ENCODE measurements at regions not wholly inside any gene's neighbourhood (a gene's known extent, or its start where the extent isn't known, plus 50 kb on each side); places are given as distances from the start of the nearest gene placed in this dataset.
"Not testable (repeated sequence)": the region's sequence is repeated elsewhere in the genome, so short reads cannot be mapped to it uniquely, and the experiment has no call there.

DNA sequence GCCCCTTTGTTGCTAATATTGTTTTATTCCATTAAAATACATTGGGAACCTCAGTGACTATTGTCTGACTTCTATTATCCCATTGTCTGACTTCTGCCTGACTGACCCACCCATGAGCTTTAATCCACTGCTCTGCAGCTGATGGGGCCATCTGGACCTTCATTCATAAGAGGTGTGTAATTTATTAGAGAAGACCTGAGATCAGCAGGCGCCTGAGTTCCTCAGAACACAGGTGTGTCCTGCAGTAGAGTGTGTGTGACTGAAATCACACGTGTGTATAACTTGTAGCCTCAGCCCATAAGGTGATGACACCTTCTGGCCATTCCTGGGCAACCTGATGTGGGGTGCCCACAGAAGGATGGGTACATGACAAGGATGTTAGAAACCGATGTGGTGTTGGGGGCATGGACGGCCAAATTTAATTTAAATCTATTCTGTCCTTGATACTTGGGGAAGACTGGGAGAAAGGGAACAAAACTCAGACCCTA, 821.0 kb downstream of the TMEM121 start:
- WGBS (ENCODE audit: extremely low coverage, insufficient coverage, insufficient read length): no CpG with 5 or more reads among the region's 4 CpGs
- Histone ChIP-seq H3K4me3 (ENCODE audit: low read depth, low read length) (no peak overlapping the region), H2AFZ (ENCODE audit: insufficient read depth, low read length, poor library complexity) (no peak overlapping the region)

GRCh38 chr14:106347890-106348755, 821.7 kb downstream of the TMEM121 start:
- H3K4ac ChIP-seq (ENCODE audit: low read depth, low read length): no peak overlapping the region
- H4K12ac ChIP-seq (ENCODE audit: low read depth, low read length): no peak overlapping the region
- H3K27me3 ChIP-seq (ENCODE audit: insufficient read depth, low read length): no peaks in the 10 kb centered on the region
- H3K23ac ChIP-seq (ENCODE audit: low read length): no peak overlapping the region
- H2AFZ ChIP-seq (ENCODE audit: insufficient read depth, low read length, poor library complexity): no peak overlapping the region
- H3K79me1 ChIP-seq (ENCODE audit: low read length): no peaks in the 10 kb centered on the region
- no CpG with 5 or more reads among the region's 8 CpGs for WGBS (ENCODE audit: extremely low coverage, insufficient coverage, insufficient read length)
- no peaks in the 10 kb centered on the region for H3K9me3 ChIP-seq (ENCODE audit: insufficient read depth, low read depth, low read length)
- no peaks in the 10 kb centered on the region for H3K4me1 ChIP-seq (ENCODE audit: control insufficient read depth in 1 of 2, insufficient read depth in 2 of 2, low read length in 2 of 2)
- H2BK12ac ChIP-seq (ENCODE audit: low read length): no peak overlapping the region
- no peaks in the 10 kb centered on the region for H3K79me2 ChIP-seq (ENCODE audit: control insufficient read depth, insufficient read depth, low read length, poor library complexity)
- no peak overlapping the region for H3K27ac ChIP-seq (ENCODE audit: low read depth, low read length)
- H3K4me3 ChIP-seq (ENCODE audit: low read depth, low read length): no peak overlapping the region
- no peak overlapping the region for H2BK5ac ChIP-seq (ENCODE audit: low read depth, low read length, poor library complexity)
- H2AK5ac ChIP-seq (ENCODE audit: low read length): no peak overlapping the region
- no peak for DNase-seq
- H3K14ac ChIP-seq (ENCODE audit: low read length): no peak overlapping the region
- H3K9ac ChIP-seq (ENCODE audit: low read length): no peak overlapping the region
- no peak overlapping the region for H4K8ac ChIP-seq (ENCODE audit: low read depth, low read length)
- no peak overlapping the region for H3K4me2 ChIP-seq (ENCODE audit: low read length)
- no peak overlapping the region for H2BK120ac ChIP-seq (ENCODE audit: insufficient read depth, low read length, poor library complexity)
- H3K18ac ChIP-seq (ENCODE audit: low read length): no peak overlapping the region
- H3K36me3 ChIP-seq (ENCODE audit: control insufficient read depth in 1 of 2, insufficient read depth in 2 of 2, low read length in 2 of 2): no peaks in the 10 kb centered on the region
- H4K91ac ChIP-seq (ENCODE audit: low read depth, low read length): no peak overlapping the region

More for the DNA sequence above, 821.0 kb downstream of the TMEM121 start:
- no peak for DNase-seq
- Histone ChIP-seq H3K4me1 (ENCODE audit: control insufficient read depth in 1 of 2, insufficient read depth in 2 of 2, low read length in 2 of 2) (no peaks in the 10 kb centered on the region), H4K8ac (ENCODE audit: low read depth, low read length) (no peak overlapping the region), H3K27me3 (ENCODE audit: insufficient read depth, low read length) (no peaks in the 10 kb centered on the region), H4K91ac (ENCODE audit: low read depth, low read length) (no peak overlapping the region), H2BK12ac (ENCODE audit: low read length) (no peak overlapping the region), H2AK5ac (ENCODE audit: low read length) (no peak overlapping the region), H4K12ac (ENCODE audit: low read depth, low read length) (no peak overlapping the region), H3K18ac (ENCODE audit: low read length) (no peak overlapping the region), H3K79me2 (ENCODE audit: control insufficient read depth, insufficient read depth, low read length, poor library complexity) (no peaks in the 10 kb centered on the region), H3K14ac (ENCODE audit: low read length) (no peak overlapping the region), H2BK120ac (ENCODE audit: insufficient read depth, low read length, poor library complexity) (no peak overlapping the region), H3K36me3 (ENCODE audit: control insufficient read depth in 1 of 2, insufficient read depth in 2 of 2, low read length in 2 of 2) (no peaks in the 10 kb centered on the region), H3K27ac (ENCODE audit: low read depth, low read length) (no peak overlapping the region), H3K4me2 (ENCODE audit: low read length) (no peak overlapping the region), H3K4ac (ENCODE audit: low read depth, low read length) (no peak overlapping the region), H3K23ac (ENCODE audit: low read length) (no peak overlapping the region), H2BK5ac (ENCODE audit: low read depth, low read length, poor library complexity) (no peak overlapping the region), H3K9ac (ENCODE audit: low read length) (no peak overlapping the region), H3K9me3 (ENCODE audit: insufficient read depth, low read depth, low read length) (no peaks in the 10 kb centered on the region), H3K79me1 (ENCODE audit: low read length) (no peaks in the 10 kb centered on the region)

- DNase-seq; H3K27ac ChIP-seq (ENCODE audit: low read depth, low read length); H4K12ac ChIP-seq (ENCODE audit: low read depth, low read length); H3K79me2 ChIP-seq (ENCODE audit: control insufficient read depth, insufficient read depth, low read length, poor library complexity); H3K79me1 ChIP-seq (ENCODE audit: low read length); H3K4ac ChIP-seq (ENCODE audit: low read depth, low read length); H3K4me2 ChIP-seq (ENCODE audit: low read length); H2BK120ac ChIP-seq (ENCODE audit: insufficient read depth, low read length, poor library complexity); H3K9ac ChIP-seq (ENCODE audit: low read length); H3K18ac ChIP-seq (ENCODE audit: low read length); H4K8ac ChIP-seq (ENCODE audit: low read depth, low read length); H3K36me3 ChIP-seq (ENCODE audit: control insufficient read depth in 1 of 2, insufficient read depth in 2 of 2, low read length in 2 of 2); H3K14ac ChIP-seq (ENCODE audit: low read length); H4K91ac ChIP-seq (ENCODE audit: low read depth, low read length); H2AFZ ChIP-seq (ENCODE audit: insufficient read depth, low read length, poor library complexity); H3K4me1 ChIP-seq (ENCODE audit: control insufficient read depth in 1 of 2, insufficient read depth in 2 of 2, low read length in 2 of 2); H3K27me3 ChIP-seq (ENCODE audit: insufficient read depth, low read length); H3K4me3 ChIP-seq (ENCODE audit: low read depth, low read length); H2AK5ac ChIP-seq (ENCODE audit: low read length); H3K23ac ChIP-seq (ENCODE audit: low read length); H3K9me3 ChIP-seq (ENCODE audit: insufficient read depth, low read depth, low read length); H2BK12ac ChIP-seq (ENCODE audit: low read length); H2BK5ac ChIP-seq (ENCODE audit: low read depth, low read length, poor library complexity): not testable (repeated sequence)
- no CpG with 5 or more reads among the region's 18 CpGs for WGBS (ENCODE audit: extremely low coverage, insufficient coverage, insufficient read length)
Measured at GRCh38 chr14:106348873-106349540, 822.6 kb downstream of the TMEM121 start.

GRCh38 chr14:106349678-106350457, 823.5 kb downstream of the TMEM121 start:
- H4K8ac ChIP-seq (ENCODE audit: low read depth, low read length); H3K27me3 ChIP-seq (ENCODE audit: insufficient read depth, low read length); H3K79me1 ChIP-seq (ENCODE audit: low read length); DNase-seq; H3K4me3 ChIP-seq (ENCODE audit: low read depth, low read length); H3K36me3 ChIP-seq (ENCODE audit: control insufficient read depth in 1 of 2, insufficient read depth in 2 of 2, low read length in 2 of 2); H2BK120ac ChIP-seq (ENCODE audit: insufficient read depth, low read length, poor library complexity); H3K79me2 ChIP-seq (ENCODE audit: control insufficient read depth, insufficient read depth, low read length, poor library complexity); H4K12ac ChIP-seq (ENCODE audit: low read depth, low read length); H3K18ac ChIP-seq (ENCODE audit: low read length); H3K14ac ChIP-seq (ENCODE audit: low read length); H3K4me2 ChIP-seq (ENCODE audit: low read length); H3K23ac ChIP-seq (ENCODE audit: low read length); H2BK12ac ChIP-seq (ENCODE audit: low read length); H3K9me3 ChIP-seq (ENCODE audit: insufficient read depth, low read depth, low read length); H3K4ac ChIP-seq (ENCODE audit: low read depth, low read length); H3K4me1 ChIP-seq (ENCODE audit: control insufficient read depth in 1 of 2, insufficient read depth in 2 of 2, low read length in 2 of 2); H2AFZ ChIP-seq (ENCODE audit: insufficient read depth, low read length, poor library complexity); H2BK5ac ChIP-seq (ENCODE audit: low read depth, low read length, poor library complexity); H4K91ac ChIP-seq (ENCODE audit: low read depth, low read length); H3K27ac ChIP-seq (ENCODE audit: low read depth, low read length); H2AK5ac ChIP-seq (ENCODE audit: low read length); H3K9ac ChIP-seq (ENCODE audit: low read length): not testable (repeated sequence)
- WGBS (ENCODE audit: extremely low coverage, insufficient coverage, insufficient read length): no CpG with 5 or more reads among the region's 7 CpGs
